LNCaP clone FGC (cell line): ENCODE measurements at regions not wholly inside any gene's neighbourhood (a gene's known extent, or its start where the extent isn't known, plus 50 kb on each side); places are given as distances from the start of the nearest gene placed in this dataset.

Experiments used
- DNase-seq: peaks from one replicate; pipeline ENCODE4 v3.0.0-alpha.2; 2011; ENCODE audit warnings: low read depth
- H3K4me3 ChIP-seq: 2 replicates; pipeline ENCODE4 v1.5.1; 2011; ENCODE audit warnings: mild to moderate bottlenecking, low read depth, low read length, control low read depth
- TF ChIP-seq, protein P1 (sequence below): IDR thresholded peaks from 2 replicates; pipeline ENCODE4 v1.5.1; 2012; ENCODE audit warnings: mild to moderate bottlenecking; ENCODE audit not compliant: control insufficient read depth, insufficient read depth; ENCODE audit errors: extremely low read depth

DNA sequence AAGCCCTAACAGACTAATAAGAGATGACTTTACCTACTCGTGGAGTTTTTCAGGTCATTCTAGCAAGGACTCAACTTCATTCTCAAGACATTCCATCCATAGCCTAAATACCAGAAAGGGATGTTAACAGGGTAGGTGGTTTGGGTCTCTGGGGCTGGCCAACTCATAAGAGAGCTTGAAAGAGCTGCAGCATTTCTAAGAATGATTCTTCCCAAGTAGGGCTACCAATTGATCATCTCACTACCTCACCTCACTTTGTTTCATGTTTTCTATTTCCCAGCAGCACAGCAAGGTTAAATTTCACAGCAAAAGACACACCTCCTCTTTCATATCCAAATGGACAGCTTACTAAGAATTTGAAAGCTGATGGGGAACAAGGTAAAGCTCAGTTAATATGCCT, 614.8 kb upstream of the DIPK2B start:
- TF ChIP-seq, protein P1, sequence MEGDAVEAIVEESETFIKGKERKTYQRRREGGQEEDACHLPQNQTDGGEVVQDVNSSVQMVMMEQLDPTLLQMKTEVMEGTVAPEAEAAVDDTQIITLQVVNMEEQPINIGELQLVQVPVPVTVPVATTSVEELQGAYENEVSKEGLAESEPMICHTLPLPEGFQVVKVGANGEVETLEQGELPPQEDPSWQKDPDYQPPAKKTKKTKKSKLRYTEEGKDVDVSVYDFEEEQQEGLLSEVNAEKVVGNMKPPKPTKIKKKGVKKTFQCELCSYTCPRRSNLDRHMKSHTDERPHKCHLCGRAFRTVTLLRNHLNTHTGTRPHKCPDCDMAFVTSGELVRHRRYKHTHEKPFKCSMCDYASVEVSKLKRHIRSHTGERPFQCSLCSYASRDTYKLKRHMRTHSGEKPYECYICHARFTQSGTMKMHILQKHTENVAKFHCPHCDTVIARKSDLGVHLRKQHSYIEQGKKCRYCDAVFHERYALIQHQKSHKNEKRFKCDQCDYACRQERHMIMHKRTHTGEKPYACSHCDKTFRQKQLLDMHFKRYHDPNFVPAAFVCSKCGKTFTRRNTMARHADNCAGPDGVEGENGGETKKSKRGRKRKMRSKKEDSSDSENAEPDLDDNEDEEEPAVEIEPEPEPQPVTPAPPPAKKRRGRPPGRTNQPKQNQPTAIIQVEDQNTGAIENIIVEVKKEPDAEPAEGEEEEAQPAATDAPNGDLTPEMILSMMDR, result no peak
- H3K4me3 ChIP-seq, result no peak overlapping the region
- DNase-seq, result no peak

DNA sequence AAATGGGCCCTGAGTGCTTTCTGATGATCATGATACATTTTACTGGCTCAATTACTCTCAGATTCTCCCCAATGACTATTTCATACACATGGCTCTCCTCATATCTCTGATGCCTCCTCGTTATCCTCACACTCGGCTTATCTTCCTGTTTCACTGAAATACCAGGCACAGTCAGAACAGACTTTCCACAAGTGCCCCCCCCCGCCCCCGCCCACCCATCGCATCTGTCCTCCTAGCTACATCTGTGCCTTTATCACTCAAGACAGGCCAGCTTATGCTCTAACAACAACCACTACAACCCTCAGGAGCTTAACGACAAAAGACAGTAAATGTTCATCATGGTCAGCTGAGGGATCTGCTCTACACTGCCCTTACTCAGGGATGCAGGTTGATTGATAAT, 610.6 kb upstream of the DIPK2B start:
- TF ChIP-seq, protein P1, result no peak
- no peak for DNase-seq
- no peak overlapping the region for H3K4me3 ChIP-seq

DNA sequence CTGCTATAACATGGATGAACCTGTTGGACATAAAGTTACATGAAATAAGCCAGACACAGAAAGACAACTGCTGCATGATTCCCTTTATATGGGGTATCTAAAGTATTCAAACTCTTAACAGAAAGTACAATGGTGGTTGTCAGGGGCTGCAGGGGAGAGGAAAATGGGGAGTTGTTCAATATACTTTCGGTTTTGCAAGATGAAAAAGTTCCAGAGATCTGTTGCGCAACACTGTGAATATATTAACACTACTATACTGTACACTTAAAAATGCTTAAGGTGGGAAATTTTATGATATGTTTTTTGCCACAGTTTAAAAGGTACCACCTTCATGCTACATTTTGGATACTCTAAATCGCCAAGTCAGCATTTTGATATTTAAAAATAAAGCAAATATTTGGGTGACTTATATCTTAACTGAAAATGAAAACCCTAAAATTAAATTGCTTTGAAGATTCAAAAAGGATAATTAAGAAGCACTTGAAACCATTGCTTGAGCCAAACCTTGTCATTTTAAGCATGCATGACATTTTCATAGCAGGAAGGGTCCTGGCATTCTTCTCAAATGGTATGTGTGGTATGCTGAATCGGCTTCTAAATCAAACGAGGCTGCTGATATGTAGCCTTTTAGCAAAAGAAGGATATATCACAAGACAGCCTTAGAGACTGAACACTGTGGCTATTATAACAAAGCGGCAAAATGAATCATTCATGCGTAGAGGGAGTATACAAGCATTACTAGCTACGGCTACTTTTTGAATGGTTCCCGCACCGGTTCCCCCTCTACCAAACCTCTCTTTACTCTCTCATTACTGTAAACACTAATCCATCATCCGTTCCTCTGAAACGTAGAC, 607.1 kb upstream of the DIPK2B start:
- no peak for DNase-seq

DNA sequence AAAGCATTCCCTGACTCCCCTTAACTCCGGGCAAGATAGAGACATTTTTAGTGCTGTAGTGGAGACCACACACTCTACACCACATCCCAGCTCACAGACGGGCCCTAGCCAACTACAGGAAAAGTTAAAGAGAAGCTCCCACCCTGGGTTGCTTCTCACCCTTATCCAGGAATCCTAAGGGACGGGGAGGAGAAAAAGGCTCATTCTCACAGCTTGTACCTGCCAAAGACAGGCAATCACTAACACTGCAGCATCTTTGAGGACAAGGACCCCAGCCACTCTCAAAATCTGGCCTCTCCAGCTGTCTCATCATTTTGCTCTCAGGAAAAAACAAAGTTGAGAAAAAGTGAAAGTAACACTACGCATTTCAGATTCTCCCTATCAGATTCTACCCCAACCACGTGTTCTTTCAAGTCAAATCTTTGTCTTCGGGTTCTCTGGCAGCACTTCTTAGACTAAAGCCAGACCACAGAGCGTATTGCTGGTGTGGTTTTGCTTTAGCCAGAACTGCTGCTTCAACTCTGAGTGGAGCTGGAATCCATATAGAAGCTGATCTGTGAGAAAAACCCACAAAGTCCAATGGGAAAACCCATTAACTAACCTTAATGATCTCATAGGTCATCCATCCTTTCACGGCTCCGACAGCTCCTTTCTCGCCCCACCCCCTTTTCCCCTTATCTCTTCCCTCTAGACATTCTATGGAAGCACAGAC, 605.9 kb upstream of the DIPK2B start:
- TF ChIP-seq, protein P1, result no peak
- no peak for DNase-seq
- H3K4me3 ChIP-seq, result no peak overlapping the region

More for the DNA sequence above, 607.1 kb upstream of the DIPK2B start:
- TF ChIP-seq, protein P1, result no peak
- no peak overlapping the region for H3K4me3 ChIP-seq

DNA sequence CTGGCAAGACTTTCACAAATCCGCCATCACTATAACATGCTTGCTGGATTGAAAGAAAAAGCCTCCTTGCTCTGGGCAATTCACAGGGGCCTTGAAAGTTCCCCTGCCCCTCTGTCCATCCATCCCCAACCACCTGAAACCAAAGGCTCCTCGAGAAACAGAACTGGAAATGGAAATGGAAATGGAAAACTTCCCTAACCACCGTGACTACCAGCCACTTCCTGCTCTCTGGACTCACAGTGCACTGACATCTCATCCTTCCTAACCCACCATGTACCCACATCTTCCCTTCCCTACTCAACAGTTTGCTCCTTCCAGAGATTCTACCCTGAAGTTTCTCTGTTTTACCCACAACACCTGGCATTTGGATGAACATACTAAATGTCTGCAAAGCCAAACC, 603.6 kb upstream of the DIPK2B start:
- no peak for DNase-seq
- H3K4me3 ChIP-seq, result no peak overlapping the region
- TF ChIP-seq, protein P1, result no peak

DNA sequence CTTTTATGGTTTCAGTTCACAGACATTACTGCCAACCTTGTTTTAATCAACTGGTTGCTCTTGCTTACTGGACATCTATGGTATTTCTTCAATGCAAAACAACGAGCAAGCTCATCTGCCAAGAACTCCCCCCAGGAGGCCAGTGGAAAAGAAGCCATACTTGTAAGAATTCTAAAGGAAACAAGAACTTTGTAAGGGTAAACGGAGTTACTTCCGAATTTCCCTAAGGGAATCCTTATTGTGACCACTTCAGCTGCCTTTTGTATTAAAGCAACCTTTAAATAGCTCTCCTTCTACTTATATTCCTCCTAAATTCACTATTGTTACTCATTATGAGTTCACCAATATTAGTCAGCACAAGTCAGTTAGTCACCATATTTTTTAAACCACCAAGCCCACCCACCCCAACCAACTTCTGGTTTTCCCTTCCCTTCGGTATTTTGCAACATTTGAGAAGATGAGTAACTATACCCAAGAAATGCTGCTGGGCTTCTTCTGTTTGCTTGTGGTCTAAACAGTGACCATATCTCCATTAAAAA, 602.8 kb upstream of the DIPK2B start:
- DNase-seq, result no peak
- H3K4me3 ChIP-seq, result no peak overlapping the region
- TF ChIP-seq, protein P1, result no peak
